ENCODE measurements at regions not wholly inside any gene's neighbourhood (a gene's known extent, or its start where the extent isn't known, plus 50 kb on each side); places are given as distances from the start of the nearest gene placed in this dataset.
A peak's percentile ranks its signal among the peaks of the same experiment; 100 is the strongest.

- 100% methylated on average over 3 of the region's 4 CpGs for WGBS (ENCODE audit: insufficient coverage)
These were observed 355.8 kb downstream of the AJAP1 start for GRCh38 chr1:5010236-5010635.

GRCh38 chr1:5009376-5010065, 355.1 kb downstream of the AJAP1 start:
- Histone ChIP-seq H3K4me1 (ENCODE audit: control extremely low read depth in 1 of 4, control insufficient read depth in 4 of 4, insufficient read depth in 4 of 4, low read length in 3 of 4) (no peaks in the 10 kb centered on the region), H3K27ac (ENCODE audit: insufficient read depth in 1 of 2, low read depth in 1 of 2, low read length in 2 of 2, poor library complexity in 1 of 2, severe bottlenecking in 2 of 2) (no peak overlapping the region), H3K9me3 (ENCODE audit: control extremely low read depth in 1 of 5, control insufficient read depth in 4 of 5, insufficient read depth in 2 of 5, low read depth in 1 of 5, low read length in 4 of 5) (no peaks in the 10 kb centered on the region), H3K27me3 (replicated peaks in 2 of 5; ENCODE audit: control insufficient read depth in 4 of 5, insufficient read depth in 5 of 5, low read length in 4 of 5) (peaks cover 0 to 4% (median 0%) of the 10 kb centered on the region in 5 experiments), H3K4me3 (ENCODE audit: control insufficient read depth in 1 of 7, extremely low read depth in 1 of 7, insufficient read depth in 4 of 7, low read depth in 2 of 7, low read length in 6 of 7) (no peak overlapping the region), H3K36me3 (ENCODE audit: control insufficient read depth in 4 of 4, insufficient read depth in 4 of 4, low read length in 3 of 4) (no peaks in the 10 kb centered on the region)
- POLR2A ChIA-PET: no interaction called here
- DNase-seq: no peak
- CTCF ChIA-PET: interaction anchor here (0.6 kb wide), 1 partner anchor 68 kb away, joined by 3 read pairs; no protein-coding TSS in a partner anchor
- 84% methylated on average over 5 of the region's 7 CpGs for WGBS (ENCODE audit: insufficient coverage)

More at GRCh38 chr1:5010236-5010635, 355.8 kb downstream of the AJAP1 start:
- peaks cover 0 to 4% (median 0%) of the 10 kb centered on the region in 5 experiments for H3K27me3 ChIP-seq (replicated peaks in 2 of 5; ENCODE audit: control insufficient read depth in 4 of 5, insufficient read depth in 5 of 5, low read length in 4 of 5)
- H3K27ac ChIP-seq (ENCODE audit: insufficient read depth in 1 of 2, low read depth in 1 of 2, low read length in 2 of 2, poor library complexity in 1 of 2, severe bottlenecking in 2 of 2): no peak overlapping the region
- H3K9me3 ChIP-seq (ENCODE audit: control extremely low read depth in 1 of 5, control insufficient read depth in 4 of 5, insufficient read depth in 2 of 5, low read depth in 1 of 5, low read length in 4 of 5): no peaks in the 10 kb centered on the region
- CTCF ChIA-PET: no interaction called here
- no peaks in the 10 kb centered on the region for H3K36me3 ChIP-seq (ENCODE audit: control insufficient read depth in 4 of 4, insufficient read depth in 4 of 4, low read length in 3 of 4)
- DNase-seq: no peak
- H3K4me3 ChIP-seq (ENCODE audit: control insufficient read depth in 1 of 7, extremely low read depth in 1 of 7, insufficient read depth in 4 of 7, low read depth in 2 of 7, low read length in 6 of 7): no peak overlapping the region
- POLR2A ChIA-PET: no interaction called here
- H3K4me1 ChIP-seq (ENCODE audit: control extremely low read depth in 1 of 4, control insufficient read depth in 4 of 4, insufficient read depth in 4 of 4, low read length in 3 of 4): no peaks in the 10 kb centered on the region

DNA sequence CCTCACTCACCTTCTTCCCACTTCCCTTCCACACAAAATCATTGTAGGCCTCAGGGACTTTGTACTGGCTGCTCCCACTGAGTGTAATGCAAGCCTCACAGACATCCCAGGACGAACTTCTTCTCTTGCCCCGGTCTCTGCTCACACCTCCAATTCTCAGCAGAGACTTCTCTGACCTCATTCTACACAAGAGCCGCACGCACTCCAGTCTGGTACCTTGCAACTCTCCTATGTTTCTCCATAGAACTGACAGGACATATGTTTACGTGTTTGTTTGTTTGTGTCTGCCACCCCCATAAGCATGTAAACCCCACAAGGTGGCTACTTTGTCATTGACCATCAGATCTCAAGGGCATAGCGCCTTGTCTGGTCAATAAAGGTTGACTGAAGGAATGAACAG, 350.8 kb downstream of the AJAP1 start:
- ChIA-PET POLR2A (no interaction called here), CTCF (no interaction called here)
- no peak overlapping the region for H3K27ac ChIP-seq (ENCODE audit: insufficient read depth in 1 of 2, low read depth in 1 of 2, low read length in 2 of 2, poor library complexity in 1 of 2, severe bottlenecking in 2 of 2)
- no peaks in the 10 kb centered on the region for H3K36me3 ChIP-seq (ENCODE audit: control insufficient read depth in 4 of 4, insufficient read depth in 4 of 4, low read length in 3 of 4)
- no peaks in the 10 kb centered on the region for H3K27me3 ChIP-seq (replicated peaks in 2 of 5; ENCODE audit: control insufficient read depth in 4 of 5, insufficient read depth in 5 of 5, low read length in 4 of 5)
- WGBS (ENCODE audit: insufficient coverage): 80% methylated on average over 1 of the region's 6 CpGs
- H3K4me3 ChIP-seq (ENCODE audit: control insufficient read depth in 1 of 7, extremely low read depth in 1 of 7, insufficient read depth in 4 of 7, low read depth in 2 of 7, low read length in 6 of 7): no peak overlapping the region
- no peaks in the 10 kb centered on the region for H3K9me3 ChIP-seq (ENCODE audit: control extremely low read depth in 1 of 5, control insufficient read depth in 4 of 5, insufficient read depth in 2 of 5, low read depth in 1 of 5, low read length in 4 of 5)
- DNase-seq: no peak
- H3K4me1 ChIP-seq (ENCODE audit: control extremely low read depth in 1 of 4, control insufficient read depth in 4 of 4, insufficient read depth in 4 of 4, low read length in 3 of 4): no peaks in the 10 kb centered on the region

- POLR2A ChIA-PET: no interaction called here
- Histone ChIP-seq H3K27me3 (replicated peaks in 2 of 5; ENCODE audit: control insufficient read depth in 4 of 5, insufficient read depth in 5 of 5, low read length in 4 of 5) (no peaks in the 10 kb centered on the region), H3K4me3 (ENCODE audit: control insufficient read depth in 1 of 7, extremely low read depth in 1 of 7, insufficient read depth in 4 of 7, low read depth in 2 of 7, low read length in 6 of 7) (no peak overlapping the region), H3K9me3 (ENCODE audit: control extremely low read depth in 1 of 5, control insufficient read depth in 4 of 5, insufficient read depth in 2 of 5, low read depth in 1 of 5, low read length in 4 of 5) (no peaks in the 10 kb centered on the region), H3K36me3 (ENCODE audit: control insufficient read depth in 4 of 4, insufficient read depth in 4 of 4, low read length in 3 of 4) (no peaks in the 10 kb centered on the region), H3K4me1 (ENCODE audit: control extremely low read depth in 1 of 4, control insufficient read depth in 4 of 4, insufficient read depth in 4 of 4, low read length in 3 of 4) (no peaks in the 10 kb centered on the region), H3K27ac (ENCODE audit: insufficient read depth in 1 of 2, low read depth in 1 of 2, low read length in 2 of 2, poor library complexity in 1 of 2, severe bottlenecking in 2 of 2) (no peak overlapping the region)
- no peak for DNase-seq
- CTCF ChIA-PET: no interaction called here
- WGBS (ENCODE audit: insufficient coverage): 86% methylated on average over 1 of the region's 2 CpGs
These were observed 348.3 kb downstream of the AJAP1 start for GRCh38 chr1:5002676-5003075.

- H3K27me3 ChIP-seq (replicated peaks in 2 of 5; ENCODE audit: control insufficient read depth in 4 of 5, insufficient read depth in 5 of 5, low read length in 4 of 5): no peaks in the 10 kb centered on the region
- no peak overlapping the region for H3K4me3 ChIP-seq (ENCODE audit: control insufficient read depth in 1 of 7, extremely low read depth in 1 of 7, insufficient read depth in 4 of 7, low read depth in 2 of 7, low read length in 6 of 7)
- 85% methylated on average over 2 of the region's 5 CpGs for WGBS (ENCODE audit: insufficient coverage)
- H3K27ac ChIP-seq (ENCODE audit: insufficient read depth in 1 of 2, low read depth in 1 of 2, low read length in 2 of 2, poor library complexity in 1 of 2, severe bottlenecking in 2 of 2): no peak overlapping the region
- CTCF ChIA-PET: no interaction called here
- POLR2A ChIA-PET: no interaction called here
- no peaks in the 10 kb centered on the region for H3K9me3 ChIP-seq (ENCODE audit: control extremely low read depth in 1 of 5, control insufficient read depth in 4 of 5, insufficient read depth in 2 of 5, low read depth in 1 of 5, low read length in 4 of 5)
- no peaks in the 10 kb centered on the region for H3K4me1 ChIP-seq (ENCODE audit: control extremely low read depth in 1 of 4, control insufficient read depth in 4 of 4, insufficient read depth in 4 of 4, low read length in 3 of 4)
- no peaks in the 10 kb centered on the region for H3K36me3 ChIP-seq (ENCODE audit: control insufficient read depth in 4 of 4, insufficient read depth in 4 of 4, low read length in 3 of 4)
- DNase-seq: no peak
These were observed 347.1 kb downstream of the AJAP1 start for GRCh38 chr1:5001466-5001865.

GRCh38 chr1:4986306-4986705, 331.9 kb downstream of the AJAP1 start:
- H3K4me1 ChIP-seq (ENCODE audit: control extremely low read depth in 1 of 4, control insufficient read depth in 4 of 4, insufficient read depth in 4 of 4, low read length in 3 of 4): no peaks in the 10 kb centered on the region
- ChIA-PET CTCF (no interaction called here), POLR2A (no interaction called here)
- no peak overlapping the region for H3K4me3 ChIP-seq (ENCODE audit: control insufficient read depth in 1 of 7, extremely low read depth in 1 of 7, insufficient read depth in 4 of 7, low read depth in 2 of 7, low read length in 6 of 7)
- no peak overlapping the region for H3K27ac ChIP-seq (ENCODE audit: insufficient read depth in 1 of 2, low read depth in 1 of 2, low read length in 2 of 2, poor library complexity in 1 of 2, severe bottlenecking in 2 of 2)
- H3K9me3 ChIP-seq (ENCODE audit: control extremely low read depth in 1 of 5, control insufficient read depth in 4 of 5, insufficient read depth in 2 of 5, low read depth in 1 of 5, low read length in 4 of 5): peaks cover 0 to 4% (median 0%) of the 10 kb centered on the region in 5 experiments
- DNase-seq: peak in 2 of 3 donors; percentile 0 to 8
- no peaks in the 10 kb centered on the region for H3K36me3 ChIP-seq (ENCODE audit: control insufficient read depth in 4 of 4, insufficient read depth in 4 of 4, low read length in 3 of 4)
- WGBS (ENCODE audit: insufficient coverage): 30% methylated on average over 3 of the region's 5 CpGs
- peaks cover 0 to 4% (median 0%) of the 10 kb centered on the region in 5 experiments for H3K27me3 ChIP-seq (replicated peaks in 2 of 5; ENCODE audit: control insufficient read depth in 4 of 5, insufficient read depth in 5 of 5, low read length in 4 of 5)

DNA sequence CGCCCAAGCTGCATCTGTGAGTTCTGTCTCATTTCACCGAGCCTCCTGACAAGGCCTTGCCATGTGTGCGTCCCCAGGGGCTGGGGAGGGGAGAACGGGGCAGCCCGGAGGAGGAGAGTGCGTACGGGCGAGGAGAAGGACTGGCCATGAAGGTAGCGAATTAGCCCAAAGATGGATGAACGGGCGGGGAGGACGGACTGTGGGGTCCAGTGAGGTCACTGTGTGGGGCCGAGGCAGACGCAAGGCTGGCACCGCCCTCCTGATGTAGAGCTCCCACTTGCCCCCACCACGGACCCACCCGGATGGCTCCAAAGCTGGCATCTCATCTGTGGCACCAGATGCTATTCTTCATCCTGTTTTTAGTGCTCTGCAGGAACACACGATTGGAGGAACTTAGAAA, 330.4 kb downstream of the AJAP1 start:
- no peak for DNase-seq
- Histone ChIP-seq H3K4me3 (ENCODE audit: control insufficient read depth in 1 of 7, extremely low read depth in 1 of 7, insufficient read depth in 4 of 7, low read depth in 2 of 7, low read length in 6 of 7) (no peak overlapping the region), H3K9me3 (ENCODE audit: control extremely low read depth in 1 of 5, control insufficient read depth in 4 of 5, insufficient read depth in 2 of 5, low read depth in 1 of 5, low read length in 4 of 5) (peaks cover 0 to 4% (median 0%) of the 10 kb centered on the region in 5 experiments), H3K27me3 (replicated peaks in 2 of 5; ENCODE audit: control insufficient read depth in 4 of 5, insufficient read depth in 5 of 5, low read length in 4 of 5) (peaks cover 0 to 9% (median 0%) of the 10 kb centered on the region in 5 experiments), H3K4me1 (ENCODE audit: control extremely low read depth in 1 of 4, control insufficient read depth in 4 of 4, insufficient read depth in 4 of 4, low read length in 3 of 4) (no peaks in the 10 kb centered on the region), H3K36me3 (ENCODE audit: control insufficient read depth in 4 of 4, insufficient read depth in 4 of 4, low read length in 3 of 4) (no peaks in the 10 kb centered on the region), H3K27ac (ENCODE audit: insufficient read depth in 1 of 2, low read depth in 1 of 2, low read length in 2 of 2, poor library complexity in 1 of 2, severe bottlenecking in 2 of 2) (no peak overlapping the region)
- WGBS (ENCODE audit: insufficient coverage): 94% methylated on average over 15 of the region's 18 CpGs
- CTCF ChIA-PET: no interaction called here
- POLR2A ChIA-PET: no interaction called here
